Right lobe of liver (tissue), 6 donors: ENCODE measurements at regions not wholly inside any gene's neighbourhood (a gene's known extent, or its start where the extent isn't known, plus 50 kb on each side); places are given as distances from the start of the nearest gene placed in this dataset.

Experiments
- ATAC-seq, 4 donors: fragments of 200-7000 bp; cut with Tn5 transposase; one replicate each; pipeline ENCODE4 v1.9.1; 2020; ENCODE audit warnings: mild to moderate bottlenecking in 4 of 4, moderate library complexity in 4 of 4
- DNase-seq, 3 donors: peaks; one replicate each; pipeline ENCODE4 v3.0.0-alpha.2; 2020
- H3K27ac ChIP-seq, 3 donors: fragments of 200-600 bp; one replicate each; pipeline ENCODE4 v1.8.0; 2022
- H3K27me3 ChIP-seq, 2 donors: fragments of 200-600 bp; one replicate each; pipeline ENCODE4 v1.8.0; 2022
- H3K36me3 ChIP-seq, 4 donors: fragments of 200-600 bp; sonication (generic) in 1 of 4; one replicate each; pipeline versions ENCODE4 v1.5.1 to v1.8.0; 2017 to 2022; ENCODE audit warnings: control low read depth in 1 of 4
- H3K4me1 ChIP-seq, 4 donors: fragments of 200-600 bp; sonication (generic) in 1 of 4; one replicate each; pipeline versions ENCODE4 v1.5.1 to v1.8.0; 2017 to 2022; ENCODE audit warnings: control low read depth in 1 of 4
- H3K4me3 ChIP-seq, 3 donors: fragments of 200-600 bp; one replicate each; pipeline ENCODE4 v1.8.0; 2022
- H3K9me3 ChIP-seq, 4 donors: fragments of 200-600 bp; sonication (generic) in 1 of 4; one replicate each; pipeline versions ENCODE4 v1.5.1 to v1.8.0; 2017 to 2022; ENCODE audit warnings: control low read depth in 1 of 4
- POLR2A ChIP-seq: fragments of 450-650 bp; IDR thresholded peaks from one replicate; pipeline ENCODE4 v1.6.1; 2017; ENCODE audit warnings: antibody characterized with exemption, mild to moderate bottlenecking
- WGBS: methylation state at CpG from one replicate; pipeline ENCODE4 v1.1.6; 2018; ENCODE audit warnings: low coverage, low lambda C conversion rate; ENCODE audit not compliant: insufficient coverage; ENCODE audit errors: missing lambda C conversion rate; 5-methylcytosine and 5-hydroxymethylcytosine counted together
- intact Hi-C, 2 donors: fragments of 100-400 bp; cut with DNase I; formaldehyde crosslinking; loops; one replicate each; pipeline versions ENCODE4 v1.11.2 to v1.14.1; 2022
- TF ChIP-seq, protein P1 (sequence below), 4 donors: fragments of 200-600 bp in 3 of 4; fragments of 450-650 bp in 1 of 4; IDR thresholded peaks; one replicate each; pipeline versions ENCODE4 v1.5.1 to v1.8.0; 2016 to 2022; ENCODE audit warnings: antibody characterized with exemption in 4 of 4, mild to moderate bottlenecking in 2 of 4
- donor health status: DM: no; HTN: yes; CAD: no.
- donor health status: DM: no; HTN: no; CAD: no.
- donor health status: DM: no; HTN: no; CAD: no.
- donor health status: DM: no; HTN: yes; CAD: no.
- donor health status: DM: no; HTN: yes; CAD: no.

DNA sequence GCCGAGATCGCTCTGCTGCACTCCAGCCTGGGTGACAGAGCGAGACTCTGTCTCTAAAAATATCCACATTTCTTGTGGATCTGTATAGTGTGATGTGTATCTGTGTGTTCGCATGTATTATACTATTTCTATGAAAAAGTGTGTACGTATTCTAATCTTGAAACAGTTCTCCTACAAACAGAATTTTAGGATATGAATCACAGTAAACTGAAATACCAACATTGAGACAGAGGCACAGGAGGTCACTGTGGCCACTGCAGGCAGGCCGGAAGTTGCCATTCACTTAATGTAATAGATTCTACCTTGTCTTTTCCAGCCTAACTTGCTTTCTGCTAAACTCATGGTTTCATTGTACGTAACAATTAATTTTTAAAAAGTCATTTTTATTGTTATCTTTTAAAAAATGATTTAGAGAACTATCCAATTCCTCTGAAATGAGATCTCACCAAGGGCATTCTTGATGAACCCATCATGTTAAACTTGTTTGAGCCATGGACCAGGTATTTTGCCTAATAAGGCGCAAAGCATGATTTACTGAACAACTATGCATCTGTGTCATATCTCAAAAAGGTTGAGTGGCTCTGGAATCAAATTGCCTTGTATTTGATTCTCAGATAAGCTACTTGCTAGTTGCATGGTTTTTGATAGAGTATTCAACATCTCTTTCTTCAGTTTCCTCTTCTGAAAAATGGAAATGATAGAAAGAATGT, 154.9 kb upstream of the GYPA start:
- no peak for DNase-seq
- H3K9me3 ChIP-seq: no peaks in the 10 kb centered on the region
- 65% methylated on average over 3 of the region's 8 CpGs for WGBS
- no peak for ATAC-seq
- no peaks in the 10 kb centered on the region for H3K4me1 ChIP-seq
- TF ChIP-seq, protein P1, sequence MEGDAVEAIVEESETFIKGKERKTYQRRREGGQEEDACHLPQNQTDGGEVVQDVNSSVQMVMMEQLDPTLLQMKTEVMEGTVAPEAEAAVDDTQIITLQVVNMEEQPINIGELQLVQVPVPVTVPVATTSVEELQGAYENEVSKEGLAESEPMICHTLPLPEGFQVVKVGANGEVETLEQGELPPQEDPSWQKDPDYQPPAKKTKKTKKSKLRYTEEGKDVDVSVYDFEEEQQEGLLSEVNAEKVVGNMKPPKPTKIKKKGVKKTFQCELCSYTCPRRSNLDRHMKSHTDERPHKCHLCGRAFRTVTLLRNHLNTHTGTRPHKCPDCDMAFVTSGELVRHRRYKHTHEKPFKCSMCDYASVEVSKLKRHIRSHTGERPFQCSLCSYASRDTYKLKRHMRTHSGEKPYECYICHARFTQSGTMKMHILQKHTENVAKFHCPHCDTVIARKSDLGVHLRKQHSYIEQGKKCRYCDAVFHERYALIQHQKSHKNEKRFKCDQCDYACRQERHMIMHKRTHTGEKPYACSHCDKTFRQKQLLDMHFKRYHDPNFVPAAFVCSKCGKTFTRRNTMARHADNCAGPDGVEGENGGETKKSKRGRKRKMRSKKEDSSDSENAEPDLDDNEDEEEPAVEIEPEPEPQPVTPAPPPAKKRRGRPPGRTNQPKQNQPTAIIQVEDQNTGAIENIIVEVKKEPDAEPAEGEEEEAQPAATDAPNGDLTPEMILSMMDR (IDR thresholded peaks at IDR 0.05): no peak
- TF ChIP-seq POLR2A: no peak
- no peak overlapping the region for H3K27ac ChIP-seq
- H3K4me3 ChIP-seq: no peak overlapping the region
- intact Hi-C loops: no loop called here
- no peaks in the 10 kb centered on the region for H3K27me3 ChIP-seq
- H3K36me3 ChIP-seq: no peaks in the 10 kb centered on the region

DNA sequence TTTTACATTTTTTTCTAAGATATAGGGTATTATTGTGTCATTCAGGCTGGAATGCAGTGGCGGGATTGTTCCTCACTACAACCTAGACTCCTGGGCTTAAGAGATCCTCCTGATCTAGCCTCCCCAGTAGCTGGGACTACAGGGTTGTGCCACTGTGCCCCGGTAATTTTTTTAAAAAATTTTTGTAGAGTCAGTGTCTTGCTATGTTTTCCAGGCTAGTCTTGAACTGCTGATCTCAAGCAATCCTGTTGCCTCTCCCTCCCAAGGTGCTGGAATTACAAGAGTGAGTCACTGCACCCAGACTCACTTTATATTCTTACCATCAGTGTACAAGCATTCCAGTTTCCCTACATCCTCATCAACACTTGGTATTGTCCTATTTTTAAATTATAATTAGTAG, 156.4 kb upstream of the GYPA start:
- Histone ChIP-seq H3K4me3 (no peak overlapping the region), H3K27ac (no peak overlapping the region), H3K4me1 (no peaks in the 10 kb centered on the region), H3K9me3 (no peaks in the 10 kb centered on the region), H3K27me3 (no peaks in the 10 kb centered on the region), H3K36me3 (no peaks in the 10 kb centered on the region)
- ATAC-seq (no peak), DNase-seq (no peak)
- 80% methylated on average over 2 of the region's 2 CpGs for WGBS
- intact Hi-C loops: no loop called here
- TF ChIP-seq POLR2A: no peak
- TF ChIP-seq, protein P1 (IDR thresholded peaks at IDR 0.05): no peak

DNA sequence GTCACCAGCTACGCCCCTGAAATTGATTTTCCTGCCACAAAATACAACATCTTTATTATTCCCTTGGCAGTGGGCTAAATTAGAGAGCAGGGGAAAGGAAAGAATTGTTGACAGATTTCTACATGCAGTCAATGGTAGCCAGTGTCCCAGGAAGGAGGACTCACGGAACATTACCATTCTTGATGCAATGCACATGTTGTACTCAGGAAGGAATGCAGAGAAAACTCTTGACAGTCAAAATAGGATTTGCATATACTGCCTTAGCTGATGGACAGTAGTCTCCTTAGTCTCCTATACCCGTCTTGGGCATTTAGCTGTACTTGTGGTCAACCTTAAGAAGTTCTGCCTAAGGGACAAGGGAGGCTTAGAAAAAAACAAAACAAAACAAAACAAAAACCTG, 158.0 kb upstream of the GYPA start:
- TF ChIP-seq, protein P1 (IDR thresholded peaks at IDR 0.05): no peak
- TF ChIP-seq POLR2A: no peak
- H3K9me3 ChIP-seq: no peaks in the 10 kb centered on the region
- H3K27me3 ChIP-seq: no peaks in the 10 kb centered on the region
- H3K4me1 ChIP-seq: no peaks in the 10 kb centered on the region
- WGBS: 41% methylated on average over 3 of the region's 3 CpGs
- DNase-seq (no peak), ATAC-seq (no peak)
- intact Hi-C loops: no loop called here
- H3K36me3 ChIP-seq: no peaks in the 10 kb centered on the region
- no peak overlapping the region for H3K27ac ChIP-seq
- no peak overlapping the region for H3K4me3 ChIP-seq

DNA sequence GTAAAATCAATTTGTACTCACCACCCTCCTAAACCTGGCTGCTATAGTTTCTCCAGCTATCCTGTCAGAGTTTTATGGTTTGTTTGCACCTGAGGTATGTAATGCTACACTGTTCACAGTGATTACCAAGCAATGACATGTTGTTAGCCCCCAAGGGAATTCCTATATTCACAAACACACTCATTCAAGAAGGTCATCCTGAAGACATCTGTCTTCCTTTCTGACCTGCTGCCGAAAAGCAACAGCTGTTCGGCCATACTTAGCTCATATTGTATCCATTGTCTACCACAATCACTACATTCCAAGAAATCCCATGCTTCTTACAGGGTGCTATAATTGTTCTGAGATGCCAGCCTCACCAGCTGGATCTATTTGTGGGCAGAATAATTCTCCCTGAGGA, 160.1 kb upstream of the GYPA start:
- WGBS: 83% methylated on average over 1 of the region's 2 CpGs
- no peak for DNase-seq
- intact Hi-C loops: no loop called here
- H3K4me3 ChIP-seq: no peak overlapping the region
- ATAC-seq: no peak
- H3K4me1 ChIP-seq: no peaks in the 10 kb centered on the region
- TF ChIP-seq, protein P1 (IDR thresholded peaks at IDR 0.05): no peak
- TF ChIP-seq POLR2A: no peak
- no peak overlapping the region for H3K27ac ChIP-seq
- no peaks in the 10 kb centered on the region for H3K9me3 ChIP-seq
- H3K36me3 ChIP-seq: no peaks in the 10 kb centered on the region
- H3K27me3 ChIP-seq: no peaks in the 10 kb centered on the region
